Activated naive CD4-positive, alpha-beta T cell treated with anti-CD3 and anti-CD28 coated beads, Interleukin-2, amount 10 ng/mL, durations not matched to agents 7 days and 5 days (primary cell): ENCODE measurements at regions not wholly inside any gene's neighbourhood (a gene's known extent, or its start where the extent isn't known, plus 50 kb on each side); places are given as distances from the start of the nearest gene placed in this dataset.
"Not testable (repeated sequence)": the region's sequence is repeated elsewhere in the genome, so short reads cannot be mapped to it uniquely, and the experiment has no call there.

ENCODE experiments used
- CTCF ChIA-PET: fragments of 350-600 bp; sonication (Branson Sonifier 250); formaldehyde crosslinking; loops from one replicate; lab custom pipeline; 2021; ENCODE audit warnings: antibody characterized with exemption; lab: Charles Lee
- DNase-seq: peaks from one replicate; pipeline ENCODE4 v3.0.0-alpha.2; 2020
- H3K27ac Mint-ChIP-seq: one replicate; pipeline ENCODE4 v1.8.0; 2021; ENCODE audit warnings: mild to moderate bottlenecking, moderate library complexity, mixed read lengths
- H3K27me3 Mint-ChIP-seq: one replicate; pipeline ENCODE4 v1.8.0; 2021; ENCODE audit warnings: mild to moderate bottlenecking, mixed read lengths
- H3K36me3 Mint-ChIP-seq: one replicate; pipeline ENCODE4 v1.8.0; 2021; ENCODE audit warnings: mixed read lengths
- H3K4me1 Mint-ChIP-seq: one replicate; pipeline ENCODE4 v1.8.0; 2021; ENCODE audit warnings: mixed read lengths
- H3K4me3 Mint-ChIP-seq: one replicate; pipeline ENCODE4 v1.8.0; 2021; ENCODE audit warnings: mild to moderate bottlenecking, moderate library complexity, mixed read lengths
- H3K9me3 Mint-ChIP-seq: one replicate; pipeline ENCODE4 v1.8.0; 2021; ENCODE audit warnings: mixed read lengths

GRCh38 chr5:167417662-167418061 lies 873.8 kb upstream of the WWC1 start:
- H3K36me3 Mint-ChIP-seq = no peaks in the 10 kb centered on the region
- peaks cover 11% of the 10 kb centered on the region for H3K9me3 Mint-ChIP-seq
- no peaks in the 10 kb centered on the region for H3K27me3 Mint-ChIP-seq
- no peak overlapping the region for H3K27ac Mint-ChIP-seq
- no peaks in the 10 kb centered on the region for H3K4me1 Mint-ChIP-seq
- no peak overlapping the region for H3K4me3 Mint-ChIP-seq
- CTCF ChIA-PET = no interaction called here
- no peak for DNase-seq

GRCh38 chr5:167425161-167425560 lies 866.3 kb upstream of the WWC1 start:
- CTCF ChIA-PET = no interaction called here
- H3K9me3 Mint-ChIP-seq = peaks cover 6% of the 10 kb centered on the region
- no peaks in the 10 kb centered on the region for H3K4me1 Mint-ChIP-seq
- DNase-seq = no peak
- H3K27me3 Mint-ChIP-seq = no peaks in the 10 kb centered on the region
- no peaks in the 10 kb centered on the region for H3K36me3 Mint-ChIP-seq
- H3K4me3 Mint-ChIP-seq = no peak overlapping the region
- no peak overlapping the region for H3K27ac Mint-ChIP-seq

GRCh38 chr5:167426501-167426900 lies 864.9 kb upstream of the WWC1 start:
- H3K36me3 Mint-ChIP-seq = no peaks in the 10 kb centered on the region
- CTCF ChIA-PET = no interaction called here
- DNase-seq = no peak
- no peak overlapping the region for H3K4me3 Mint-ChIP-seq
- H3K4me1 Mint-ChIP-seq = no peaks in the 10 kb centered on the region
- peaks cover 4% of the 10 kb centered on the region for H3K9me3 Mint-ChIP-seq
- no peak overlapping the region for H3K27ac Mint-ChIP-seq
- H3K27me3 Mint-ChIP-seq = no peaks in the 10 kb centered on the region

GRCh38 chr5:167427641-167428040 lies 863.8 kb upstream of the WWC1 start:
- H3K36me3 Mint-ChIP-seq, H3K4me3 Mint-ChIP-seq, H3K9me3 Mint-ChIP-seq, CTCF ChIA-PET, H3K27me3 Mint-ChIP-seq, H3K4me1 Mint-ChIP-seq, H3K27ac Mint-ChIP-seq, DNase-seq: not testable (repeated sequence)

DNA sequence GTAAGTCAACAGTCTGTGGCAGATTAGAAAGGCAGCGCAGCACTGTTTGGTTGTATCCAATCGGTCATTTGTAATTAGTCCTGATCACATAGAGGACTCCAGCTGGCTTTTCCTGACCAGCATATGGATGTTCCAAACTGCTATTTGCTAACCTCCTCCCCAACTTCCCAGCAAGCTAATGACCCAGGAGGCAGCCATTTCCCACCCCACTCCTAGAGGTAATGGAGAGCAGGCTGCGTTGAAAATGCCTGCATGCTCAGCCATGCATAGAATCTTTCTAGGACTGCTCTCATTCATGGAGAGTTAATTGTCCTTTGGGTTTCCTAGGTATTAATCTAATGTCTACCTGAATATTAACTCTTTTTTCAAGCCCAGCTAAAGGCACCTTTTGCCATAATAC lies 850.6 kb upstream of the WWC1 start:
- CTCF ChIA-PET = no interaction called here
- H3K27me3 Mint-ChIP-seq = no peaks in the 10 kb centered on the region

GRCh38 chr5:167442922-167443321 lies 848.5 kb upstream of the WWC1 start:
- Mint-ChIP-seq H3K4me3 (no peak overlapping the region), H3K36me3 (no peaks in the 10 kb centered on the region), H3K27ac (no peak overlapping the region), H3K27me3 (no peaks in the 10 kb centered on the region), H3K4me1 (no peaks in the 10 kb centered on the region), H3K9me3 (peaks cover 3% of the 10 kb centered on the region)
- DNase-seq = no peak
- CTCF ChIA-PET = no interaction called here

More for the DNA sequence above, 850.6 kb upstream of the WWC1 start:
- DNase-seq = no peak
- Mint-ChIP-seq H3K9me3 (peaks cover 5% of the 10 kb centered on the region), H3K27ac (no peak overlapping the region), H3K4me1 (no peaks in the 10 kb centered on the region), H3K36me3 (no peaks in the 10 kb centered on the region), H3K4me3 (no peak overlapping the region)

- H3K27ac Mint-ChIP-seq = no peak overlapping the region
- H3K27me3 Mint-ChIP-seq = no peaks in the 10 kb centered on the region
- H3K4me1 Mint-ChIP-seq = no peaks in the 10 kb centered on the region
- CTCF ChIA-PET = no interaction called here
- DNase-seq = no peak
- H3K4me3 Mint-ChIP-seq = no peak overlapping the region
- peaks cover 4% of the 10 kb centered on the region for H3K9me3 Mint-ChIP-seq
- no peaks in the 10 kb centered on the region for H3K36me3 Mint-ChIP-seq
Observed at GRCh38 chr5:167447466-167448375, 843.7 kb upstream of the WWC1 start.

DNA sequence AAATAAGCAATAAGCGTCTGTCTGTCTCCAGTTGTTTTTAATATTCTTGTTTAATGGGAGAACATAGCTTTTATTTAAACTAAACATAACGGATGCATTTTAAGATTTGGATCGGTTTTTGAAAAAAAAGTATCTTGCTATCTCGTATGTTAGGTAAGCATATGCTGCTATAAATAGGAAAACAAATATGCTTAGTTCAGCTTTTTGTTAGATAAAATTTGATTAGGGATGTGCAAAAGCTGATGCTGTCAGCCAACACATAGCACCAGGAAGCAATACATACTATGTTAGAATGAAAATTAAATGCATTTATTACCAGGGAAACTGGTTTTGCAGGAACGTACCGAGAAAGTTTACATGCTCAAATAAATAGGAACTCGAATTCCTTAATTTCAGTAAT lies 843.1 kb upstream of the WWC1 start:
- peaks cover 4% of the 10 kb centered on the region for H3K9me3 Mint-ChIP-seq
- H3K4me1 Mint-ChIP-seq = no peaks in the 10 kb centered on the region
- no peak for DNase-seq
- no peak overlapping the region for H3K4me3 Mint-ChIP-seq
- no peak overlapping the region for H3K27ac Mint-ChIP-seq
- CTCF ChIA-PET = no interaction called here
- H3K27me3 Mint-ChIP-seq = no peaks in the 10 kb centered on the region
- no peaks in the 10 kb centered on the region for H3K36me3 Mint-ChIP-seq

- Mint-ChIP-seq H3K9me3 (peaks cover 9% of the 10 kb centered on the region), H3K4me1 (no peaks in the 10 kb centered on the region), H3K36me3 (no peaks in the 10 kb centered on the region), H3K27me3 (no peaks in the 10 kb centered on the region), H3K4me3 (no peak overlapping the region), H3K27ac (no peak overlapping the region)
- CTCF ChIA-PET = no interaction called here
- DNase-seq = no peak
Observed at GRCh38 chr5:167451076-167451475, 840.4 kb upstream of the WWC1 start.

DNA sequence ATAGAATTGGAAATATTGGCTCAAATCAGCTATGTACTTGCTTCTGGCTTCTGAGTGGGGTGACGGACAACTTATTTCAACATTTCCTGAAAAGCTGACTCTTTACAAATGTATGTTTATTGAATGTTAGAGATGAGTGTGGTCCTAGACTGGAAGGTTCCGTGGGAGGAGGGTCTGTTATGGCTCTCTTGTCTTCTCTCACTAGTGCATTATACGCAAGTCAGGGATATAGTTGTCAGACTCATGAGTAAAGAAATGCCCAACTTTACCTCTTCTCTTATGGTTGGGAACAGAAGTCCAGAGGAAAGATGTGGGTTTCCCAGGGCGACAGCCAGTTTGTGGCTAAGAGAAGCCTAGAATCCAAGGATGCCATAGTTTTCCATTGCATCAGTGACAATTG lies 839.3 kb upstream of the WWC1 start:
- DNase-seq = no peak
- Mint-ChIP-seq H3K27ac (no peak overlapping the region), H3K9me3 (peaks cover 9% of the 10 kb centered on the region), H3K27me3 (no peaks in the 10 kb centered on the region), H3K4me3 (no peak overlapping the region), H3K4me1 (no peaks in the 10 kb centered on the region), H3K36me3 (no peaks in the 10 kb centered on the region)
- CTCF ChIA-PET = no interaction called here

DNA sequence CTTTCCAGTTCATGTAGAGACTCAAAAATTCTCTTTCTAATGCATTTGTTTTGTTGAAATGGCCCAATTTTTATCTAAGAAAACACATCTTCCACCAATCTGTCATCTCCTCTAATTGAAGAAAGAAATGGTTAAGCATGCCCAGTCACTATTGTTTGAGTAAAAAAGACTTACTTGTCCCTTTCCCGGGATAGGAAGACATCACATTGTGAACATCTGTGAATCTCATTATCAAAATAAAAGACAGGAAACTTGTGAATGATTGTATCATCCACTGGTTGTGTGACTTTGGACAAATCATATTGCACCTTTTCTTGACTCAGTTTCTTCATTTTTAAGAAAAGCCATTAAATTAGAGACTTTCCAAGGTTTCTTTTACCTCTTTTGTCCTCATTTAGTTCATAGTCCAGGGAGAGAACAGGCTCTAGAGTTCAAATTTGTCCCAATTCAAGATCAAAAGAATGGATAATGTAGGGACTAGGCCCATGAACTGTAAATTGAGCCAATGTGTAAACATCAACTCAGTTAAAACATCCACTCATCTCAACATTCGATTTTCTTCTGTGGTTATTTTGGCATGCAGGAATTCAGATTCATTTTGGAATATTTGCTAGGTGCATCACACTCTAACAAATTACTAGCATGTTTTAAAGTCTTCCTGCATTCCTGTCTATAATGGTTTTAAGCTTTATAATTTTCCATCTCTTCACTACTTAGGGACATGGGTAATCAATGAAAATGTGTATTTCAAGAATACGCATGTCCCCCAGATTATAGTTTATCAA lies 838.0 kb upstream of the WWC1 start:
- no peaks in the 10 kb centered on the region for H3K36me3 Mint-ChIP-seq
- no peaks in the 10 kb centered on the region for H3K4me1 Mint-ChIP-seq
- CTCF ChIA-PET = no interaction called here
- no peak overlapping the region for H3K4me3 Mint-ChIP-seq
- no peak overlapping the region for H3K27ac Mint-ChIP-seq
- no peak for DNase-seq
- H3K27me3 Mint-ChIP-seq = no peaks in the 10 kb centered on the region
- peaks cover 9% of the 10 kb centered on the region for H3K9me3 Mint-ChIP-seq

- no peaks in the 10 kb centered on the region for H3K4me1 Mint-ChIP-seq
- H3K4me3 Mint-ChIP-seq = no peak overlapping the region
- H3K27me3 Mint-ChIP-seq = no peaks in the 10 kb centered on the region
- CTCF ChIA-PET = no interaction called here
- no peaks in the 10 kb centered on the region for H3K36me3 Mint-ChIP-seq
- peaks cover 6% of the 10 kb centered on the region for H3K9me3 Mint-ChIP-seq
- no peak overlapping the region for H3K27ac Mint-ChIP-seq
- no peak for DNase-seq
Observed at GRCh38 chr5:167458412-167458811, 833.0 kb upstream of the WWC1 start.

- no peak for DNase-seq
- Mint-ChIP-seq H3K36me3 (no peaks in the 10 kb centered on the region), H3K27ac (no peak overlapping the region), H3K27me3 (no peaks in the 10 kb centered on the region), H3K9me3 (peaks cover 5% of the 10 kb centered on the region), H3K4me1 (no peaks in the 10 kb centered on the region), H3K4me3 (no peak overlapping the region)
- CTCF ChIA-PET = interaction anchor here (0.7 kb wide), 1 partner anchor 32 kb away, joined by 3 read pairs; no protein-coding TSS in a partner anchor
Observed at GRCh38 chr5:167460449-167461020, 830.9 kb upstream of the WWC1 start.

DNA sequence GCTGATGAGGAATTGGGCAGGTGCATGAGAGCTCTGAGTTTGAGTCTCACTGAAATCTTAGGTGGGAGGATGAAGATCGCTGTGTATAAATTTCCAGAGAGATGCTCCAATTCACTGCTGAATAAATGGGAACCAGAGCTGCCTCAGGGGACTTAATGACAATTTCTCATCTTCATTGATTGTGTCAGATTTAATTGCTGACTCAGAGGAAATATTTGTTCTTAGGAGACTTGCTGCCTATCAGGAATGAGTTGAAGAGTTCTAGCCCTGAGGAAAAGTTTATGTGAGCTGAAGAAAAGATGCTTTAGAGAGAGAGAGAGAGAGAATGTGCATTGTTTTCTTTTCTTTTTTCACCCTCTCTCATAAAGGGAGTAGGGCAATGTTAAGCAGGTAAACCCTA lies 827.5 kb upstream of the WWC1 start:
- CTCF ChIA-PET = no interaction called here
- H3K9me3 Mint-ChIP-seq = peaks cover 11% of the 10 kb centered on the region
- no peak for DNase-seq
- no peak overlapping the region for H3K27ac Mint-ChIP-seq
- no peaks in the 10 kb centered on the region for H3K27me3 Mint-ChIP-seq
- H3K4me1 Mint-ChIP-seq = no peaks in the 10 kb centered on the region
- H3K4me3 Mint-ChIP-seq = no peak overlapping the region
- no peaks in the 10 kb centered on the region for H3K36me3 Mint-ChIP-seq
